NOMO-1 treated with DMSO at 0.1 percent for 48 hours (cell line): ENCODE measurements at regions not wholly inside any gene's neighbourhood (a gene's known extent, or its start where the extent isn't known, plus 50 kb on each side); places are given as distances from the start of the nearest gene placed in this dataset.
"Not testable (repeated sequence)": the region's sequence is repeated elsewhere in the genome, so short reads cannot be mapped to it uniquely, and the experiment has no call there.

ENCODE experiments used
- DNase-seq: peaks from one replicate; lab custom pipeline; 2025; ENCODE audit not compliant: unreplicated experiment; lab: John Stamatoyannopoulos, UW

GRCh38 chr6:139728876-139729427 is 354.5 kb upstream of the CITED2 start:
- DNase-seq: no peak

DNA sequence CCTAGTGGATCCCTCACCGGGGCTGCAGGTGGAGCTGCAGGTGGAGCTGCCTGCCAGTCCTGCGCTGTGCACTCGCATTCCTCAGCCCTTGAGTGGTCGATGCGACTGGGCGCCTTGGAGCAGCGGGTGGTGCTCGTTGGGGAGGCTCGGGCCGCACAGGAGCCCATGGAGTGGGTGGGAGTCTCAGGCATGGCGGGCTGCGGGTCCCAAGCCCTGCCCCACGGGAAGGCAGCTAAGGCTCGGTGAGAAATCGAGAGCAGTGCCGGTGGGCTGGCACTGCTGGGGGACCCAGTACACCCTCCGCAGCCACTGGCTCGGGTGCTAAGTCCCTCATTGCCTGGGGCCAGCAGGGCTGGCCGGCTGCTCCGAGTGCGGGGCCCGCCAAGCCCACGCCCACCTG is 351.8 kb upstream of the CITED2 start:
- DNase-seq: not testable (repeated sequence)

GRCh38 chr6:139722530-139722929 is 348.1 kb upstream of the CITED2 start:
- peak; percentile 26 for DNase-seq

- DNase-seq: no peak
Measured at GRCh38 chr6:139721954-139722353, 347.5 kb upstream of the CITED2 start.

DNA sequence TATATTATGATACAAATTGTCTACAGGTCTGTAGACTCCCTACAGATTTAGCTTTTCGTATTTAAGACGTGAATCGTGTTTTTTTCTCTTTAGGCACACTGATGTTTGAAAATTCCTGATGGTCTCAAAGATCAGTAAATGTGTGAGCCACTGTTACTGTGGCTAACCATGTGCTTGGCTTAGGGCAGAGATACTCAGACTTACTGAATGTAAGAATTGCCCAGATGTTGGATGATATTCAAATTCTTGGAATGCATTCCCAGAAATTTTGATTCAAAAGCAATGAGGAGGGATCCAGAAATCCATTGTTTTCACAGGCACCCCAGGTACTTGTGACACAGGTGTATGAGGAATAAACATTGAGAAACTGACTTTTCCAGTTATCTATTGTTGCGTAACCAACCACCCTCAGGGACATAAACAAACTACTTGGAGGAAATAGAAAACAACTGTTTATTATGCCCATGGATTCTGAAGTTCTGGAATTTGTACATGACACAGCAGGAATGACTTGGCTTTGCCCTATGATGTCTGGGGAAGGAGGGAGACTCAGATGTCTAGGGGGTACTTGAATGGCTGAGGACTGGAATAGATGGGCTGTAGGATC is 339.6 kb upstream of the CITED2 start:
- DNase-seq: no peak

DNA sequence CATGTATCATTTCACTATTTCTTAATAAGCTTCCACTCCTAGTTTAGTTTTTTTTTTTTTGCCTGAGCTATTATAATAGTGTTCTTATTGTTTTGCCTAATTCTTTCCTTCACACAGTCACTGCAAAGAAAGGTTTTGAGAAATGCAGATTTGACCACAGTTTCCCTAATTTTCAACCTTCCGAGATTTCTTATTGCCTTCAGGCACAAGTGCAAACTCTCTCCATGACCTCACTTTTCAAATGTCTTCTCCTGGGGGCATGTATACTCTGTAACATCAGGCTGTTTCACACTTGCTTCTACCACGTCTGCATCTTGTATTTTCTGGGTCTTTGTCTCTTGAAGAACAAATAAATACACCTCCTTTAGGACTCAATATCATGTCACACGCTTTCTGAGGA is 339.0 kb upstream of the CITED2 start:
- DNase-seq: peak; percentile 33

- DNase-seq: no peak
Measured at GRCh38 chr6:139712830-139713229, 338.4 kb upstream of the CITED2 start.

- no peak for DNase-seq
Measured at GRCh38 chr6:139711804-139712585, 337.5 kb upstream of the CITED2 start.

DNA sequence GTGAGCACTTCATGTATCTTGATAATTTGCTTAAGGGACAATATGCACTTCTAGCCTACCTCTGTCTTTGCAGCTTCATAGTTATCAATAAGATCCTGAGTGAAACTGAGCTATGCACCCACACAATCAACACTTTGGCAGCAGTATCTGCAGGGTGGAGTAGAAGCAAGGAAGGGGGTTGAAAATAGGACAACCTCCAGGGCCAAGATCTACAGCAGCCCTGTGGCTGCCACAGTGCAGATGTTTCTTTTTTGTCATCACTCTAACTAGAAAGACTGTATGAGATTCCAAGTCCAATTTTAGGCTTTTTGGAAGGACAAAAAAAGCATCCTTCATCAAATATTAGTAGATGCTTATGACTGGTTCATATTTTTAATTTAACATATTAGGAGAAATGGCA is 336.1 kb upstream of the CITED2 start:
- no peak for DNase-seq

GRCh38 chr6:139708337-139709199 is 334.1 kb upstream of the CITED2 start:
- no peak for DNase-seq

GRCh38 chr6:139706912-139707311 is 332.5 kb upstream of the CITED2 start:
- DNase-seq: no peak

- no peak for DNase-seq
Measured at GRCh38 chr6:139705284-139705683, 330.8 kb upstream of the CITED2 start.

DNA sequence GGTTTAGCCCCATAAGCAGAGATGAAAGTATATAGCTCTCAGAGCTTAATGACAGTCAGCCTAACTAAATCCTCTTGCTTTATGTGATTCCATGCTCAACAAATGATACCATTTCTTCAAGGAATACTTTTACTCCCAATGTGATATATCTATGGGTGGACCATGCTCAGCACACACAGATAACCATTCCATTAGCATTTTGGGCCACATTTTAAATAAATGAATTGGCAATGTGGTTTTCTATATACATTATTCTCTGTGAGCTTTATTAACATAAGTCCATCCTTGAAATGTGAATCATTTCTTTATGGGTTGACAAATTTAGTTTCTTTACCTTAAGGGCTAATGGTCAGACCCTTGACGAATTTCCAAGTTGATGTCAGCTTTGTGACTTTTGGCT is 329.3 kb upstream of the CITED2 start:
- DNase-seq: no peak

DNA sequence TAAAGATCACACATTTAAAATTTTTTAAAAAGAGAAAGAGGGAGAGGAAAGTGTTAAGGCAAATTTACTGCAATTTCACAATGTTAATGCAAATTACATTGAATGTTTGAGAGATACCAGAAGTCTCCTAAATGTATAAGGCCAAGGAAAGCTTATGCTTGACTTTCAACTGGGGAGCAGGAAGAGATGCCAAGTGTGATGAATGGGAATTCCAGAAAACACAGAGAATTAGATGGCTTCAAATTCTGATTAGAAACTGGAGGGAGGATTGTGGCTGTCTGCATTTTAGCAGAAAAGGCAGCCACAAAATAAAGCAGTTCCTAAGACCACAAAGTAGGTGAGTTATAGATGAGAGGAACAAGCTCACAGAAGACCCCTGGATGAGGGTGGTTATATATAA is 328.3 kb upstream of the CITED2 start:
- no peak for DNase-seq

DNA sequence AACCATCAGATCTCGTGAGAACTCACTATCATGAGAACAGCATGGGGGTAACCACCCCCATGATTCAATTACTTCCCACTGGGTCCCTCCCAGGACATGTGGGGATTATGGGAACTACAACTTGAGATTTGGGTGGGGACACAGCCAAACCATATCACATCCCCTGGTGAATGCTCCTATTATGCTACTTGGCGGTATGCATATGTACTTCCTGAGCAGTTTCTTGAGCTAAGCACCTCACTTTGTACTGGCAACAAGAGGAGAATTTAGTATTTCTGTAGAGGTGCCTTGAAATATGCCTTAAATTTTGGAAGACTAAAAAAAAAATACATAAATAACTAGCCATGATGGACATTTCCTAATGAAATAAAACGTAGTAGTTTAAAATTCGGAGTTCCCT is 327.2 kb upstream of the CITED2 start:
- no peak for DNase-seq

DNA sequence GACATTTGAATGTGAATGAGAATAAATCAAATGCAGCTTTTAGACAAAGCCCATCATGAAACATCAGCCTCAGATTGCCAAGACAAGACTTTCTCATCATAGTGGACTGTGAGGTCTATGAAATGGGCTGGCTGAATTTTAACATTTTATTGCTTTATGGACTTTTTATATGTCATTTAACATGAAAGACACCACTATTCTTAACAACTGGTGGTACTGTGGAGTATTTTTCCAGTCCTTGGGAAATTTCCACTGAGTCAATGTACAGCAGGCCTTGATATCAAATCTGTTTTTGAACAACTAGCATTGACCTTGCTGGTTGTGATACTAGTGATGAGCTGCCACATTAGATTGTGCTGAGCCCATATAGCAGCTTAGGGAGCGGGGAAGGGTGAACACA is 326.6 kb upstream of the CITED2 start:
- DNase-seq: no peak

DNA sequence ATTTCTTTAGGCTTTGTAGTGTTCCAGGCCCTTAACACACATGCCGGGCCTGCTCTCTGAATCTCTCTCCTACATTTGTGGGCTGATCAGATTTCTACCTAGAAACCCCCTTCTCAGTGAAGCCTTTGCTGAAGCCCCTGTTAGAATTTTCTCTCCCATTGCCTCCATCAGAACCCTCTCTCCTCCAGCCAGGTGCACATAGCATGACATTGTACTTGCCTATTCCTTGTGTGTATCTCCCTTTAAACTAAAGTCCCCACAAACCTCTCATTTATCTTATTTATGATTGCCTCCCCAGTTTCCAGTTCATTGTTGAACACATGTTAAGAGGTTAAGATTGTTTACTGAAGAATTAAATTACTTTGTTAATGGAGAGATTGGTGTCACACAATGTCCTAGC is 325.5 kb upstream of the CITED2 start:
- DNase-seq: no peak

DNA sequence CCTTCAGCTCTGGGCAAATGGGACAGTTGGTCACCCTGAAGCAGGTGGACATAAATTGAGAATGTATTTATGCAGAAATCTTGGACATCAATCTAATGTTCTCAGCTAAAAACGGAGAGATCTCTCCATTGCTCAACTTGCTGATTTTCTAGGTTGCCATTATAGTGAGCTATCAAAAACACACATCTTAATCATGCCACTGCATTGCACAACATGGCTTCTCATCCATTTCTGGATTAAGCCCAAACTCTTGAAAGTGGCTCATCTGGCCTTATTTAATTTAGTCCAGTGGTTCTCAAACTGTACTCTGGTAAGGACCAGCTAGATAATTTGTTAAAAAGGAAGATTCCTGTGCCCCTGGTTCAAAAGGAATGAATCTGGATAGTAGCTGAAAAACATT is 324.9 kb upstream of the CITED2 start:
- peak; percentile 28 for DNase-seq

DNA sequence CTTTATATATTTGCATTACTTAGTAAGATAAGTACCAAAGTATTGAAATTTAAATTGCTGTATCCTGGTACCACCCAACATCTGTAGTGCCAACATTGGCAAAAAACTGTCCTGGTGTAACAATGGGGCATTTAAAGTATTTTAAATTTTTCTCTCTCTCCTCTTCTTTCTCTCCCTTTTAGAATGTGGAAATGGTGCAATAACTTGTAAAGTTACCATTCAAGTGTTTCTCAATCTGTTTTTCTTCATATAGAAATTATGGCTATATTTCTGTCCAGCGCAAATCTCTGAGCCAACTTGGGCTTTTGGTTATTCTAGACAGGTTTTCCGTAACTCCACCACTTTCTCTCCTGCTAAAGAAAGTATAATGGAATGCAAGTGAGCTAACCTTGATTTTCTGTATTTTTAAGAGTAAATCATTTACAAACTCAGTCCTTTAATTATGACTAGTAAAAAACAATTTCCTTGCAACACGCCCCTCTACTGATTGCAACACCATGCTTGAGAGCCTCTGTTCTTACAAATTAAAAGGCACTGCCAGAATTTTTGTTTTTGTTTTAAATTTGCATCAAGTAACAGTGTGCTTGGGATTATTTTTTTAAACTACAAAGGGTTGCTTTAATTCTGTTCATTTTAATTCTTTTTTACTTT is 324.2 kb upstream of the CITED2 start:
- peak; percentile 82 for DNase-seq

- not testable (repeated sequence) for DNase-seq
Measured at GRCh38 chr6:139697856-139698255, 323.4 kb upstream of the CITED2 start.

GRCh38 chr6:139696991-139697390 is 322.5 kb upstream of the CITED2 start:
- peak; percentile 44 for DNase-seq
